ENCODE measurements at regions not wholly inside any gene's neighbourhood (a gene's known extent, or its start where the extent isn't known, plus 50 kb on each side); places are given as distances from the start of the nearest gene placed in this dataset.

GRCh38 chr4:38371391-38371851 lies 292.6 kb upstream of the KLF3 start:
- H3K27me3 ChIP-seq: no peaks in the 10 kb centered on the region
- no peak overlapping the region for H3K4me3 ChIP-seq (replicated peaks in 1 of 3)
- intact Hi-C loops (cut with DNase I): no loop called here
- DNase-seq: no peak
- H3K9me3 ChIP-seq: no peaks in the 10 kb centered on the region
- no peak for TF ChIP-seq CTCF (IDR thresholded peaks at IDR 0.05)
- no peak for TF ChIP-seq POLR2A (IDR thresholded peaks at IDR 0.05)
- no peak overlapping the region for H3K27ac ChIP-seq
- H3K36me3 ChIP-seq: no peaks in the 10 kb centered on the region
- H3K4me1 ChIP-seq: peaks cover 0 to 5% of the 10 kb centered on the region in 2 donors

- intact Hi-C loops (cut with DNase I): no loop called here
- Histone ChIP-seq H3K27me3 (no peaks in the 10 kb centered on the region), H3K9me3 (no peaks in the 10 kb centered on the region), H3K36me3 (no peaks in the 10 kb centered on the region), H3K4me1 (no peaks in the 10 kb centered on the region), H3K27ac (no peak overlapping the region), H3K4me3 (replicated peaks in 1 of 3) (no peak overlapping the region)
- no peak for TF ChIP-seq POLR2A (IDR thresholded peaks at IDR 0.05)
- no peak for TF ChIP-seq CTCF (IDR thresholded peaks at IDR 0.05)
- no peak for DNase-seq
Observed at GRCh38 chr4:38373375-38373774, 290.6 kb upstream of the KLF3 start.

GRCh38 chr4:38377195-38377594 lies 286.8 kb upstream of the KLF3 start:
- H3K9me3 ChIP-seq: no peaks in the 10 kb centered on the region
- no peak for TF ChIP-seq POLR2A (IDR thresholded peaks at IDR 0.05)
- no peak for TF ChIP-seq CTCF (IDR thresholded peaks at IDR 0.05)
- H3K4me1 ChIP-seq: no peaks in the 10 kb centered on the region
- no peak for DNase-seq
- H3K36me3 ChIP-seq: no peaks in the 10 kb centered on the region
- no peaks in the 10 kb centered on the region for H3K27me3 ChIP-seq
- 82 to 93% methylated on average over 1 of the region's 1 CpG for WGBS, 2 donors
- H3K27ac ChIP-seq: no peak overlapping the region
- H3K4me3 ChIP-seq (replicated peaks in 1 of 3): no peak overlapping the region
- intact Hi-C loops (cut with DNase I): no loop called here

GRCh38 chr4:38378478-38378877 lies 285.5 kb upstream of the KLF3 start:
- DNase-seq: no peak
- Histone ChIP-seq H3K27ac (no peak overlapping the region), H3K4me1 (no peaks in the 10 kb centered on the region), H3K4me3 (replicated peaks in 1 of 3) (no peak overlapping the region), H3K36me3 (no peaks in the 10 kb centered on the region), H3K9me3 (no peaks in the 10 kb centered on the region), H3K27me3 (no peaks in the 10 kb centered on the region)
- intact Hi-C loops (cut with DNase I): no loop called here
- TF ChIP-seq CTCF (IDR thresholded peaks at IDR 0.05): no peak
- TF ChIP-seq POLR2A (IDR thresholded peaks at IDR 0.05): no peak
- WGBS, 2 donors: 65 to 87% methylated on average over 3 of the region's 3 CpGs

GRCh38 chr4:38381788-38382187 lies 282.2 kb upstream of the KLF3 start:
- TF ChIP-seq POLR2A (IDR thresholded peaks at IDR 0.05): no peak
- no peak for TF ChIP-seq CTCF (IDR thresholded peaks at IDR 0.05)
- WGBS, 2 donors: 77 to 86% methylated on average over 6 of the region's 6 CpGs
- no peaks in the 10 kb centered on the region for H3K36me3 ChIP-seq
- no peaks in the 10 kb centered on the region for H3K9me3 ChIP-seq
- no peak for DNase-seq
- intact Hi-C loops (cut with DNase I): loop anchor here (2.0 to 10.0 kb wide), 2 partner anchors 25 to 57 kb away; no protein-coding TSS in a partner anchor
- H3K4me1 ChIP-seq: peaks cover 21 to 32% of the 10 kb centered on the region in 2 donors
- no peak overlapping the region for H3K4me3 ChIP-seq (replicated peaks in 1 of 3)
- H3K27ac ChIP-seq: no peak overlapping the region
- no peaks in the 10 kb centered on the region for H3K27me3 ChIP-seq
